HepG2 (cell line): ENCODE measurements at regions not wholly inside any gene's neighbourhood (a gene's known extent, or its start where the extent isn't known, plus 50 kb on each side); places are given as distances from the start of the nearest gene placed in this dataset.

Experiments used
- DBP ChIP-seq: sonication (generic); formaldehyde crosslinking; IDR thresholded peaks from 2 replicates; pipeline ENCODE4 v1.4.0; 2020; ENCODE audit warnings: missing genetic modification reagents; ENCODE audit errors: not compliant biosample characterization
- EED ChIP-seq: sonication (generic); formaldehyde crosslinking; IDR thresholded peaks from 2 replicates; pipeline ENCODE4 v1.5.0; 2020; ENCODE audit warnings: mild to moderate bottlenecking, missing genetic modification reagents
- HNF1B ChIP-seq: sonication (generic); formaldehyde crosslinking; IDR thresholded peaks from 2 replicates; pipeline ENCODE4 v1.5.1; 2020; ENCODE audit warnings: mild to moderate bottlenecking, moderate library complexity, missing genetic modification reagents
- MLLT10 ChIP-seq: sonication (generic); formaldehyde crosslinking; IDR thresholded peaks from 2 replicates; pipeline ENCODE4 v1.4.0; 2020; ENCODE audit warnings: missing genetic modification reagents
- RAD21 ChIP-seq: fragments of 450-650 bp; formaldehyde crosslinking; IDR thresholded peaks from 2 replicates; pipeline ENCODE4 v1.5.0; 2020; ENCODE audit warnings: mild to moderate bottlenecking
- SUZ12 ChIP-seq: fragments of 150-350 bp; IDR thresholded peaks from 2 replicates; pipeline ENCODE4 v1.6.1; 2014; ENCODE audit warnings: low read depth, low read length
- ZFP91 ChIP-seq: sonication (generic); formaldehyde crosslinking; IDR thresholded peaks from 2 replicates; pipeline ENCODE4 v1.9.0; 2022; ENCODE audit warnings: missing genetic modification reagents, mild to moderate bottlenecking, borderline replicate concordance
- ZNF24 ChIP-seq: fragments of 450-650 bp; IDR thresholded peaks from 2 replicates; pipeline ENCODE4 v1.6.1; 2017; ENCODE audit warnings: antibody characterized with exemption, mild to moderate bottlenecking
- ZNF329 ChIP-seq: sonication (generic); formaldehyde crosslinking; IDR thresholded peaks from 2 replicates; pipeline ENCODE4 v1.9.0; 2021; ENCODE audit warnings: low read depth, mild to moderate bottlenecking, missing genetic modification reagents
- TF ChIP-seq, protein P1 (sequence below), 2 experiments: sonication (generic) in 1 of 2; formaldehyde crosslinking in 1 of 2; IDR thresholded peaks; 2 replicates each; pipeline versions ENCODE4 v1.5.1 to v1.6.1; 2011 to 2020; ENCODE audit warnings: borderline replicate concordance in 1 of 2, low read depth in 1 of 2, low read length in 1 of 2, mild to moderate bottlenecking in 1 of 2, missing genetic modification reagents in 1 of 2, moderate library complexity in 1 of 2
- TF ChIP-seq, protein P2 (sequence below): sonication (generic); formaldehyde crosslinking; IDR thresholded peaks from 2 replicates; pipeline ENCODE4 v1.8.1; 2023; ENCODE audit warnings: mild to moderate bottlenecking, missing genetic modification reagents, borderline replicate concordance

- TF ChIP-seq ZNF24 (no peak), HNF1B (CRISPR knock-in tag) (0 out of 2 replicates have a peak, but pooled peaks have one; percentile 30), ZFP91 (peak; percentile 61; the same call in 1 of the 2 replicates), ZNF329 (CRISPR knock-in tag) (0 out of 2 replicates have a peak, but pooled peaks have one; percentile 37), RAD21 (CRISPR knock-in tag) (peak; percentile 90), EED (CRISPR knock-in tag) (peak; percentile 64; the same call in 1 of the 2 replicates), DBP (CRISPR knock-in tag) (no peak), MLLT10 (CRISPR knock-in tag) (no peak), SUZ12 (0 out of 2 replicates have a peak, but pooled peaks have one; percentile 11)
- TF ChIP-seq, protein P1, sequence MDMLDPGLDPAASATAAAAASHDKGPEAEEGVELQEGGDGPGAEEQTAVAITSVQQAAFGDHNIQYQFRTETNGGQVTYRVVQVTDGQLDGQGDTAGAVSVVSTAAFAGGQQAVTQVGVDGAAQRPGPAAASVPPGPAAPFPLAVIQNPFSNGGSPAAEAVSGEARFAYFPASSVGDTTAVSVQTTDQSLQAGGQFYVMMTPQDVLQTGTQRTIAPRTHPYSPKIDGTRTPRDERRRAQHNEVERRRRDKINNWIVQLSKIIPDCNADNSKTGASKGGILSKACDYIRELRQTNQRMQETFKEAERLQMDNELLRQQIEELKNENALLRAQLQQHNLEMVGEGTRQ (IDR thresholded peaks at IDR 0.05; ENCODE audit: low read depth, low read length) = peak; percentile 47
- TF ChIP-seq, protein P1 (CRISPR knock-in tag; IDR thresholded peaks at IDR 0.05; ENCODE audit: borderline replicate concordance) = no peak
- TF ChIP-seq, protein P2, sequence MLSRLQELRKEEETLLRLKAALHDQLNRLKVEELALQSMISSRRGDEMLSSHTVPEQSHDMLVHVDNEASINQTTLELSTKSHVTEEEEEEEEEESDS = no peak
These were observed 66.6 kb upstream of the CCDC167 start (continued) for GRCh38 chr6:37566111-37566949.
